ENCODE measurements at regions not wholly inside any gene's neighbourhood (a gene's known extent, or its start where the extent isn't known, plus 50 kb on each side); places are given as distances from the start of the nearest gene placed in this dataset.

GRCh38 chr7:17412883-17413282, 114.4 kb downstream of the AHR start:
- TF ChIP-seq, protein P1, sequence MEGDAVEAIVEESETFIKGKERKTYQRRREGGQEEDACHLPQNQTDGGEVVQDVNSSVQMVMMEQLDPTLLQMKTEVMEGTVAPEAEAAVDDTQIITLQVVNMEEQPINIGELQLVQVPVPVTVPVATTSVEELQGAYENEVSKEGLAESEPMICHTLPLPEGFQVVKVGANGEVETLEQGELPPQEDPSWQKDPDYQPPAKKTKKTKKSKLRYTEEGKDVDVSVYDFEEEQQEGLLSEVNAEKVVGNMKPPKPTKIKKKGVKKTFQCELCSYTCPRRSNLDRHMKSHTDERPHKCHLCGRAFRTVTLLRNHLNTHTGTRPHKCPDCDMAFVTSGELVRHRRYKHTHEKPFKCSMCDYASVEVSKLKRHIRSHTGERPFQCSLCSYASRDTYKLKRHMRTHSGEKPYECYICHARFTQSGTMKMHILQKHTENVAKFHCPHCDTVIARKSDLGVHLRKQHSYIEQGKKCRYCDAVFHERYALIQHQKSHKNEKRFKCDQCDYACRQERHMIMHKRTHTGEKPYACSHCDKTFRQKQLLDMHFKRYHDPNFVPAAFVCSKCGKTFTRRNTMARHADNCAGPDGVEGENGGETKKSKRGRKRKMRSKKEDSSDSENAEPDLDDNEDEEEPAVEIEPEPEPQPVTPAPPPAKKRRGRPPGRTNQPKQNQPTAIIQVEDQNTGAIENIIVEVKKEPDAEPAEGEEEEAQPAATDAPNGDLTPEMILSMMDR (IDR thresholded peaks at IDR 0.05): no peak
- TF ChIP-seq POLR2A (IDR thresholded peaks at IDR 0.05) (no peak), POLR2AphosphoS5 (IDR thresholded peaks at IDR 0.05; ENCODE audit: insufficient read depth in 1 of 2, low read depth in 1 of 2) (no peak)

Data from vagina (tissue), 2 donors.